ENCODE measurements at regions not wholly inside any gene's neighbourhood (a gene's known extent, or its start where the extent isn't known, plus 50 kb on each side); places are given as distances from the start of the nearest gene placed in this dataset.

- no peaks in the 10 kb centered on the region for H3K27me3 ChIP-seq
- H3K9me3 ChIP-seq: no peaks in the 10 kb centered on the region
- no peak for DNase-seq
- no peak for TF ChIP-seq CTCF (IDR thresholded peaks at IDR 0.05)
- TF ChIP-seq POLR2A (IDR thresholded peaks at IDR 0.05): no peak
- no peak overlapping the region for H3K27ac ChIP-seq
- H3K4me1 ChIP-seq: no peaks in the 10 kb centered on the region
- WGBS, 2 donors: 70 to 80% methylated on average over 4 of the region's 4 CpGs
- H3K36me3 ChIP-seq (ENCODE audit: low read depth, missing control alignments): no peaks in the 10 kb centered on the region
- H3K4me3 ChIP-seq: no peak overlapping the region
- intact Hi-C loops (cut with DNase I; ENCODE audit: low total_unique reads): no loop called here
Observed at GRCh38 chr13:103805771-103806170, 739.6 kb upstream of the SLC10A2 start.

GRCh38 chr13:103803349-103803748, 737.1 kb upstream of the SLC10A2 start:
- intact Hi-C loops (cut with DNase I; ENCODE audit: low total_unique reads): no loop called here
- 30 to 53% methylated on average over 2 of the region's 2 CpGs for WGBS, 2 donors

GRCh38 chr13:103799028-103799427, 732.8 kb upstream of the SLC10A2 start:
- no peak for TF ChIP-seq POLR2A (IDR thresholded peaks at IDR 0.05)
- no peak for TF ChIP-seq CTCF (IDR thresholded peaks at IDR 0.05)
- intact Hi-C loops (cut with DNase I; ENCODE audit: low total_unique reads): no loop called here
- H3K9me3 ChIP-seq: no peaks in the 10 kb centered on the region
- no peaks in the 10 kb centered on the region for H3K4me1 ChIP-seq
- H3K36me3 ChIP-seq (ENCODE audit: low read depth, missing control alignments): no peaks in the 10 kb centered on the region
- 69 to 72% methylated on average over 5 of the region's 5 CpGs for WGBS, 2 donors
- H3K4me3 ChIP-seq: no peak overlapping the region
- H3K27me3 ChIP-seq: no peaks in the 10 kb centered on the region
- no peak overlapping the region for H3K27ac ChIP-seq
- no peak for DNase-seq

More at GRCh38 chr13:103803349-103803748, 737.1 kb upstream of the SLC10A2 start:
- no peaks in the 10 kb centered on the region for H3K4me1 ChIP-seq
- H3K27ac ChIP-seq: no peak overlapping the region
- H3K27me3 ChIP-seq: no peaks in the 10 kb centered on the region
- no peaks in the 10 kb centered on the region for H3K9me3 ChIP-seq
- TF ChIP-seq CTCF (IDR thresholded peaks at IDR 0.05) (no peak), POLR2A (IDR thresholded peaks at IDR 0.05) (no peak)
- H3K4me3 ChIP-seq: no peak overlapping the region
- no peaks in the 10 kb centered on the region for H3K36me3 ChIP-seq (ENCODE audit: low read depth, missing control alignments)
- no peak for DNase-seq

- Histone ChIP-seq H3K4me3 (no peak overlapping the region), H3K27me3 (no peaks in the 10 kb centered on the region), H3K9me3 (no peaks in the 10 kb centered on the region), H3K27ac (no peak overlapping the region), H3K4me1 (no peaks in the 10 kb centered on the region), H3K36me3 (ENCODE audit: low read depth, missing control alignments) (no peaks in the 10 kb centered on the region)
- TF ChIP-seq CTCF (IDR thresholded peaks at IDR 0.05) (no peak), POLR2A (IDR thresholded peaks at IDR 0.05) (no peak)
- intact Hi-C loops (cut with DNase I; ENCODE audit: low total_unique reads): no loop called here
- WGBS, 2 donors: 79 to 89% methylated on average over 3 of the region's 3 CpGs
- DNase-seq: no peak
Observed at GRCh38 chr13:103795892-103796478, 729.8 kb upstream of the SLC10A2 start.

GRCh38 chr13:103794526-103794925, 728.3 kb upstream of the SLC10A2 start:
- 69 to 77% methylated on average over 2 of the region's 2 CpGs for WGBS, 2 donors

More at GRCh38 chr13:103794526-103794925, 728.3 kb upstream of the SLC10A2 start:
- no peaks in the 10 kb centered on the region for H3K9me3 ChIP-seq
- intact Hi-C loops (cut with DNase I; ENCODE audit: low total_unique reads): no loop called here
- H3K27me3 ChIP-seq: no peaks in the 10 kb centered on the region
- no peaks in the 10 kb centered on the region for H3K4me1 ChIP-seq
- TF ChIP-seq POLR2A (IDR thresholded peaks at IDR 0.05) (no peak), CTCF (IDR thresholded peaks at IDR 0.05) (no peak)
- H3K4me3 ChIP-seq: no peak overlapping the region
- DNase-seq: no peak
- H3K27ac ChIP-seq: no peak overlapping the region
- no peaks in the 10 kb centered on the region for H3K36me3 ChIP-seq (ENCODE audit: low read depth, missing control alignments)
